ENCODE measurements at regions not wholly inside any gene's neighbourhood (a gene's known extent, or its start where the extent isn't known, plus 50 kb on each side); places are given as distances from the start of the nearest gene placed in this dataset.

- TF ChIP-seq CTCF (conservative IDR thresholded peaks at IDR 0.05 in 1 of 2, IDR thresholded peaks at IDR 0.05 in 1 of 2; ENCODE audit: extremely low read depth in 1 of 2, insufficient read depth in 1 of 2, low read depth in 1 of 2, low read length in 2 of 2) (no peak), EZH2 (IDR thresholded peaks at IDR 0.05; ENCODE audit: borderline replicate concordance, low read length) (no peak)
Observed at GRCh38 chr19:31168106-31168625, 181.1 kb downstream of the TSHZ3 start.

All from mammary epithelial cell (primary cell).